Kidney (tissue), 13 donors: ENCODE measurements at regions not wholly inside any gene's neighbourhood (a gene's known extent, or its start where the extent isn't known, plus 50 kb on each side); places are given as distances from the start of the nearest gene placed in this dataset.

ENCODE experiments used
- DNase-seq, 5 donors: peaks; one replicate each; pipeline ENCODE4 v3.0.0-alpha.2; 2013 to 2020
- FAIRE-seq: peaks from 2 replicates; lab custom pipeline; 2012; peaks lifted over from hg19 to GRCh38; lab: Jason Lieb, UNC
- H3K27ac ChIP-seq, 2 donors: one replicate each; pipeline ENCODE4 v1.7.0; 2013; ENCODE audit warnings: low read depth in 2 of 2, low read length in 2 of 2, inconsistent platforms in 1 of 2
- H3K27me3 ChIP-seq: one replicate; pipeline ENCODE4 v1.7.1; 2013; ENCODE audit warnings: low read length, inconsistent platforms; ENCODE audit not compliant: control insufficient read depth, insufficient read depth
- H3K36me3 ChIP-seq, 3 donors: one replicate each; pipeline versions ENCODE4 v1.7.0 to v1.7.1; 2013; ENCODE audit warnings: low read length in 3 of 3, control low read depth in 1 of 3, inconsistent platforms in 1 of 3; ENCODE audit not compliant: insufficient read depth in 3 of 3, control insufficient read depth in 2 of 3
- H3K4me1 ChIP-seq, 3 donors: one replicate each; pipeline versions ENCODE4 v1.7.0 to v1.7.1; 2013; ENCODE audit warnings: low read length in 3 of 3, inconsistent platforms in 1 of 3, low read depth in 1 of 3; ENCODE audit not compliant: control insufficient read depth in 2 of 3, insufficient read depth in 2 of 3
- H3K4me3 ChIP-seq, 3 donors: one replicate each; pipeline versions ENCODE4 v1.7.0 to v1.8.1; 2013; ENCODE audit warnings: low read length in 3 of 3, control low read depth in 1 of 3, inconsistent platforms in 1 of 3
- H3K9ac ChIP-seq, 3 donors: one replicate each; pipeline versions ENCODE4 v1.7.0 to v1.7.1; 2013; ENCODE audit warnings: low read length in 3 of 3, control low read depth in 1 of 3, inconsistent platforms in 1 of 3
- H3K9me3 ChIP-seq, 3 donors: one replicate each; pipeline versions ENCODE4 v1.7.0 to v1.7.1; 2013; ENCODE audit warnings: low read length in 3 of 3, control low read depth in 1 of 3, inconsistent platforms in 1 of 3; ENCODE audit not compliant: control insufficient read depth in 2 of 3, insufficient read depth in 1 of 3
- CTCF ChIP-seq: IDR thresholded peaks from 3 replicates; pipeline ENCODE4 v1.5.1; 2012; ENCODE audit warnings: mild to moderate bottlenecking, moderate library complexity, borderline replicate concordance; ENCODE audit not compliant: insufficient read depth; ENCODE audit errors: extremely low read depth
- intact Hi-C: fragments of 100-400 bp; cut with DNase I; formaldehyde crosslinking; loops from one replicate; pipeline ENCODE4 v1.11.1; 2022
- donor health status: control.
- donor health status: control.
- donor health status: control.
- donor health status: control.
- donor health status: control.
- donor health status: DM: yes; HTN: yes; CAD: no.
- donor health status: Normal renal cell carcinoma (clear cell type).

DNA sequence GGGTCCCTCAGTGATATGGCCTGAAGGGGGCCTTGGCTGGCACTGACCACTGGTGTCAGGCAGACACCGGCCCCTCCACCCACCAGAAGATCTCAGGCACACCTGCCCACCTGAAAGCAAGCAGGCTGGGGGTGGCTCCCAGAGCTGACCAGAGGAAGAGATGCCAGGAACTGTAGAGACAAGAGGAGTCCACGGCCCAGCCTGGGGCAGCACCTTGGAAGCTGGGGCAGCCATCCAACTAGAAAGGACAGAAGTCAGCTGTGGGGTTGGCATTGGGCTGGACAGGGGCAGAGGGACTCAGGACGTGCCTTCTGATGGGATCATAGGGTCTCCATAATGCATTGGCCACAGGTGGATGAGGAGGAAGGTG, 144.3 kb downstream of the ZNF248 start:
- intact Hi-C loops = no loop called here
- DNase-seq (no peak), FAIRE-seq (no peak)
- TF ChIP-seq CTCF = no peak
- Histone ChIP-seq H3K9ac (no peak overlapping the region), H3K4me3 (no peak overlapping the region), H3K9me3 (peaks cover 0 to under 1% (median 0%) of the 10 kb centered on the region in 3 donors), H3K36me3 (no peaks in the 10 kb centered on the region), H3K27me3 (no peaks in the 10 kb centered on the region), H3K4me1 (no peaks in the 10 kb centered on the region), H3K27ac (no peak overlapping the region)

DNA sequence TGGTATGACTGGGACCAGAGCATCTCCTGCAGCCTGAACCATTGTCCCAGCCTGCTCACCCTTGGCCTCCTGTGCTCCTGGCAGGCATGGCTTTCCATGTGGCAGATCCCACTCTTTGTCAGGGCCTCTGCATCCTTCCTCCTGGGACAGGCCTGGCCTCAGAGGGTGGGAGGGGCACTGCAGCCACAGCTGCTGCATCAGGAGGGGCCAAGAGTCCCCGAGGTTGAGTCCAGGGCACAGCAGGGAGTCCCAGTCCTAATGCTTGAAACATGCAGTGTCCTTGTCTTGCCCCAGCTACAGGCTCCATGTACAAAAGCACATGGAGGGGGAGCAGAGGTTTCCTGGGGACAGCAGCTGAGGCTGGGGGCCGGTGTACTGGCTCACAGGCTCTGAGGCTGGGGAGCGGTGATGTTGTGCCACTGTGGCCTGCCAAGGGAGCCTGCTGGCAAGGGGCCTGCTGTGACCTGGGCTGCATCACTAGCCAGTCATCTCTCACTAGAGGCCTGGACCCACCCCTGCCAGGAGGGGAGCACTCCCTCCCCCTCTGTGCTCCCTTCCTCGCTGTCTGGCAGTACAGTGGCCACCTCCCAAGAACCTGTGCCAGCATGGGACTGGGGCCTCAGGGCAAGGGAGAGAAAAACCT, 144.8 kb downstream of the ZNF248 start:
- TF ChIP-seq CTCF = no peak
- Histone ChIP-seq H3K4me1 (no peaks in the 10 kb centered on the region), H3K9me3 (peaks cover 0 to 4% (median 0%) of the 10 kb centered on the region in 3 donors), H3K27me3 (no peaks in the 10 kb centered on the region), H3K36me3 (no peaks in the 10 kb centered on the region), H3K4me3 (no peak overlapping the region), H3K9ac (no peak overlapping the region), H3K27ac (no peak overlapping the region)
- intact Hi-C loops = no loop called here
- DNase-seq = no peak
- FAIRE-seq = no peak

DNA sequence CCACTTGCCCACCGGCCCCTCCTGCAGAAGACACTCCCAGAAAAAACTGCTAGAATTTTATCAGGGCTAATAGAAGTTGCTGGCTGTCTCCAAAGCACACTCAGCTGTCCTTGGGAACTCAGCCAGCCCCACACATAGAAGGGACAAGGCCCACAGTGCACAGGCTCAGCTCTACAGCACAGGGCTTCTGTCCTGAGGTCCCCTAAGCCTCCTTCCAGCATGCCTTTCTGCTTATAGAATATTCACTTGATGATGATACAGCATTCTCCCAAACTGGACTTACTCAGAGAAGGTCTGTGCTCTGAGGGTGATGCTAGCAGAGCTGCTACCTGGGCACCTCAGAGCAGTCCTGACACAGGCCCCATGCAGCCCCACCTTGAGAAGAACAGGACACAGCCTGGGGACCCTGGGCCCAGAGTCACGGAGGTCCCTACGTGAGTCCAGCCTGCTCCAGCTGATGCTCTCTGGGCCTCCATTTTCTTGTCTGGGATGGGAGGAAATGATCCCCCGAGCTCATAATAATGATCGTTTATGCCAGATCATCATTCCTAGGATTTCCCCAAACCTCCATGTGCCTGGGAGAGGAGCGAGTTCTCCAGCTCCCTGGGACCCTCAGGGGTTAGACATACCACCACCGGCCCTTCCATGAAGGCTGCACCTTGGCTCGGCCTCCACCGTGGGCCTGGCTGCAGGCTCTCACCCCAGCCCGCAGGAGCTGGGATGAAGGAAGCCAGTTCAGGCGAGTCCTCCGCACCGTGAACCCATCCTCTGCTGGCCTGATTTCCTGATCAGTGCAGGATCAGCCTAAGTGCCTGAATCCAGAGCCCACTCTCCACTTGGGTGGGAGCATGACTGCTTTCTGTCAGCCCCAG, 145.6 kb downstream of the ZNF248 start:
- Histone ChIP-seq H3K36me3 (no peaks in the 10 kb centered on the region), H3K9me3 (peaks cover 0 to 4% (median 0%) of the 10 kb centered on the region in 3 donors), H3K27me3 (no peaks in the 10 kb centered on the region), H3K9ac (no peak overlapping the region), H3K4me1 (no peaks in the 10 kb centered on the region), H3K4me3 (no peak overlapping the region), H3K27ac (no peak overlapping the region)
- intact Hi-C loops = no loop called here
- FAIRE-seq (no peak), DNase-seq (no peak)
- no peak for TF ChIP-seq CTCF
